Endodermal cell (in vitro differentiated cells): ENCODE measurements at regions not wholly inside any gene's neighbourhood (a gene's known extent, or its start where the extent isn't known, plus 50 kb on each side); places are given as distances from the start of the nearest gene placed in this dataset.

Experiments used
- DNase-seq: peaks from one replicate; pipeline ENCODE4 v3.0.0-alpha.2; 2017
- H3K27ac ChIP-seq: 2 replicates; pipeline ENCODE4 v1.5.1; 2013; ENCODE audit warnings: mild to moderate bottlenecking, low read depth, low read length, moderate library complexity
- H3K27me3 ChIP-seq: 2 replicates; pipeline ENCODE4 v1.6.1; 2013; ENCODE audit warnings: mild to moderate bottlenecking, low read length, moderate library complexity; ENCODE audit not compliant: insufficient read depth, control insufficient read depth, poor library complexity, severe bottlenecking
- H3K36me3 ChIP-seq: 2 replicates; pipeline ENCODE4 v1.7.0; 2013; ENCODE audit warnings: mild to moderate bottlenecking, low read length, moderate library complexity; ENCODE audit not compliant: control insufficient read depth, insufficient read depth
- H3K4me1 ChIP-seq: one replicate; pipeline ENCODE4 v1.7.0; 2013; ENCODE audit warnings: low read length; ENCODE audit not compliant: control insufficient read depth, insufficient read depth
- H3K4me3 ChIP-seq: 2 replicates; pipeline ENCODE4 v1.5.1; 2013; ENCODE audit warnings: mild to moderate bottlenecking, low read length, moderate library complexity
- H3K9ac ChIP-seq: 2 replicates; pipeline ENCODE4 v1.6.1; 2013; ENCODE audit warnings: mild to moderate bottlenecking, low read length, moderate library complexity; ENCODE audit not compliant: poor library complexity, severe bottlenecking; ENCODE audit errors: extremely low read depth
- H3K9me3 ChIP-seq: 2 replicates; pipeline ENCODE4 v1.6.1; 2013; ENCODE audit warnings: mild to moderate bottlenecking, low read length, moderate library complexity; ENCODE audit not compliant: control insufficient read depth
- H3K27ac Mint-ChIP-seq: 2 replicates; pipeline ENCODE4 v1.8.0; 2020; ENCODE audit warnings: mixed read lengths
- H3K27me3 Mint-ChIP-seq: 2 replicates; pipeline ENCODE4 v1.8.0; 2021; ENCODE audit warnings: mild to moderate bottlenecking, mixed read lengths; ENCODE audit not compliant: insufficient read depth
- H3K36me3 Mint-ChIP-seq: 2 replicates; pipeline ENCODE4 v1.8.0; 2020; ENCODE audit warnings: low read depth, mixed read lengths
- H3K4me1 Mint-ChIP-seq: 2 replicates; pipeline ENCODE4 v1.8.0; 2020; ENCODE audit warnings: mixed read lengths
- H3K4me3 Mint-ChIP-seq: 2 replicates; pipeline ENCODE4 v1.8.0; 2020; ENCODE audit warnings: mild to moderate bottlenecking, moderate library complexity, mixed read lengths
- H3K9me3 Mint-ChIP-seq: 2 replicates; pipeline ENCODE4 v1.8.0; 2020; ENCODE audit warnings: mild to moderate bottlenecking, mixed read lengths
- CTCF ChIP-seq: fragments of 200-600 bp; sonication (generic); conservative IDR thresholded peaks from 2 replicates; pipeline ENCODE4 v1.5.0; 2021; ENCODE audit warnings: antibody characterized with exemption, mild to moderate bottlenecking
- WGBS, 2 experiments: methylation state at CpG; one replicate each; pipeline versions ENCODE4 v1.1.5 to v1.1.7; 2013; ENCODE audit warnings: missing lambda C conversion rate in 2 of 2, mixed read lengths in 1 of 2; ENCODE audit not compliant: insufficient coverage in 1 of 2, insufficient read length in 1 of 2; 5-methylcytosine and 5-hydroxymethylcytosine counted together

DNA sequence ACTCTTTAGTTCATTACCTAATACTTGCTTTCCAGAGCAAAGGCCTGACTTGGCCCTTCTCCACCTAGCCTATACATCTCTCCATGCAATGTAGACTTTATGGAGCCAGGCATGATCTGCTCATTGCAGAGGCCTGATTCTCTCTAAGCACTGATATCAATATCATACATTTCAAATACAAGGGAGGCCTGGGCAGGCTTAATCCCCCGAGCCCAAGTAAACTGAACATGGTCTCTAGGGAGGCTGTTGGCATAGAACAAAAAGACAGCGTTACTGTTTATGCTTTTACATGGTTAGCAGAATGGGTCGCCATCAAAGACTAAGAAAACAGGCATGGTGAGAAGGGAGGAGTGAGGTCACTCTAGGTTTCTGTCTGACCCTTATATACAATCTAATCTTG, 695.1 kb downstream of the ZEB2 start:
- no peaks in the 10 kb centered on the region for H3K4me1 ChIP-seq
- 36 to 56% methylated on average over 2 to 3 of the region's 3 CpGs for WGBS, 2 experiments
- H3K36me3 ChIP-seq, result no peaks in the 10 kb centered on the region
- H3K9ac ChIP-seq, result no peak overlapping the region
- H3K27ac ChIP-seq, result no peak overlapping the region
- Mint-ChIP-seq H3K27me3 (no peaks in the 10 kb centered on the region), H3K9me3 (no peaks in the 10 kb centered on the region), H3K27ac (no peak overlapping the region), H3K36me3 (no peaks in the 10 kb centered on the region), H3K4me1 (peaks cover 16% of the 10 kb centered on the region), H3K4me3 (no peak overlapping the region)
- no peaks in the 10 kb centered on the region for H3K27me3 ChIP-seq
- H3K9me3 ChIP-seq, result no peaks in the 10 kb centered on the region
- no peak overlapping the region for H3K4me3 ChIP-seq
- no peak for TF ChIP-seq CTCF
- DNase-seq, result no peak

DNA sequence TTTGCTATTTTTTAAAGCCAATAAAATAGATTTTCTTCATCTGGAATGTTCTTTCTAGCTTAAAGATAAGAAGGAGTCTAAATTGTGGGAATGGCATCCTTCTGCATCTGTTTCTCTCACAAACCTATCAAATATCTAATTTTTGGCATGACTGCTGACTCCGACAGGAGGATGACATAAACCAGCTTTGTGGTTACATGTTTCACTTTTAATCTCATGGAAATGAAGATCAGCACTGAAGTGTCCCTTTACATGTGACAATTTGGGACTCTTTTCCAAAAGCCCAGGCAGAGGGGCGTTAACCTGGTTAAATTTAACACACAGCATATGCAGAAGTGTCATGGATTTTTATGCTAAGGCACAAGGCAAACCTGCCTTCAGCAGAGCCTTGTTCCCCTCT, 694.7 kb downstream of the ARHGAP15 start:
- TF ChIP-seq CTCF, result no peak
- Mint-ChIP-seq H3K36me3 (no peaks in the 10 kb centered on the region), H3K4me3 (no peak overlapping the region), H3K27ac (no peak overlapping the region), H3K27me3 (no peaks in the 10 kb centered on the region), H3K9me3 (no peaks in the 10 kb centered on the region), H3K4me1 (peaks cover 22% of the 10 kb centered on the region)
- no peak for DNase-seq
- WGBS, 2 experiments, result 91 to 94% methylated on average over 2 of the region's 2 CpGs
- no peaks in the 10 kb centered on the region for H3K27me3 ChIP-seq
- H3K36me3 ChIP-seq, result no peaks in the 10 kb centered on the region
- H3K9me3 ChIP-seq, result no peaks in the 10 kb centered on the region
- H3K4me1 ChIP-seq, result no peaks in the 10 kb centered on the region
- no peak overlapping the region for H3K9ac ChIP-seq
- H3K4me3 ChIP-seq, result no peak overlapping the region
- H3K27ac ChIP-seq, result no peak overlapping the region

DNA sequence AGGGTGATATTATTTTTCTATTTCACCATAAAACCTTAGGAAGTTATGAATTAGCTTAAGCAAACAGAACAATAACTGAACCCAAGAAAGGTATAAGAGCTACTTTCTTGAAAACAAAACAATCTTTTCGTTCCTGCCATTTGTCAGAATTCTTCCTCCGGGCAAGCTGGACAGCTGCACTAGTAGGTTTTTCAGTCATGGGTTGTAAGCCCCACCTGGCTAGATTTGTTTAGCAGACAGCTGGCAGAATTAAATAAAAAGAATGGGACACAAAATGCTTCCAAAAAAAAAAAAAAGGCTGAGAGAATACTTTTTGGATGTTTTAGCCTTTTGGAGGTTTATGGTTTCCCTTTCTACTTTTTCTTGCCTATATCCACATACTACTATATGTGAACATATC, 694.1 kb downstream of the ARHGAP15 start:
- Histone ChIP-seq H3K4me3 (no peak overlapping the region), H3K9me3 (no peaks in the 10 kb centered on the region), H3K27me3 (no peaks in the 10 kb centered on the region), H3K9ac (no peak overlapping the region), H3K36me3 (no peaks in the 10 kb centered on the region), H3K27ac (no peak overlapping the region), H3K4me1 (no peaks in the 10 kb centered on the region)
- Mint-ChIP-seq H3K27me3 (no peaks in the 10 kb centered on the region), H3K4me3 (no peak overlapping the region), H3K4me1 (peaks cover 22% of the 10 kb centered on the region), H3K9me3 (no peaks in the 10 kb centered on the region), H3K36me3 (no peaks in the 10 kb centered on the region), H3K27ac (no peak overlapping the region)
- DNase-seq, result no peak
- TF ChIP-seq CTCF, result no peak
- WGBS, 2 experiments, result 88 to 95% methylated on average over 2 of the region's 2 CpGs
